PC-9 (cell line): ENCODE measurements at regions not wholly inside any gene's neighbourhood (a gene's known extent, or its start where the extent isn't known, plus 50 kb on each side); places are given as distances from the start of the nearest gene placed in this dataset.

ENCODE experiments used
- BruUV-seq: library from RNA; stranded (reverse); fragments of 400-500 nt; replicated peaks from 2 replicates; lab custom pipeline; 2021; lab: Mats Ljungman, UMichigan
- CTCF ChIA-PET: fragments of 300-600 bp; sonication (Branson Sonifier 250); formaldehyde crosslinking; loops from one replicate; lab custom pipeline; 2022; ENCODE audit warnings: antibody characterized with exemption; lab: Charles Lee
- POLR2A ChIA-PET: fragments of 300-600 bp; sonication (Branson Sonifier 250); formaldehyde crosslinking; loops from one replicate; lab custom pipeline; 2022; ENCODE audit warnings: antibody characterized with exemption; ENCODE audit not compliant: unreplicated experiment; lab: Charles Lee
- DNase-seq, 2 experiments: peaks; one replicate each; pipeline versions ENCODE4 v3.0.0 to v3.0.0-alpha.2; 2015 to 2022; ENCODE audit warnings: mixed read lengths in 1 of 2
- H2AFZ ChIP-seq: fragments of 200-600 bp; sonication (generic); 2 replicates; pipeline ENCODE4 v1.8.1; 2017; ENCODE audit warnings: antibody characterized with exemption
- H3F3A ChIP-seq: fragments of 200-600 bp; sonication (generic); 2 replicates; pipeline ENCODE4 v1.8.1; 2017; ENCODE audit warnings: antibody characterized with exemption, mild to moderate bottlenecking, low read depth; ENCODE audit not compliant: insufficient read depth
- H3K27ac ChIP-seq: fragments of 200-600 bp; sonication (generic); 2 replicates; pipeline ENCODE4 v1.6.1; 2016; ENCODE audit warnings: mixed run types
- H3K27me3 ChIP-seq: fragments of 200-600 bp; sonication (generic); 2 replicates; pipeline ENCODE4 v1.6.1; 2016; ENCODE audit warnings: low read depth, mixed run types; ENCODE audit not compliant: insufficient read depth
- H3K36me3 ChIP-seq: fragments of 200-600 bp; sonication (generic); 2 replicates; pipeline ENCODE4 v1.6.1; 2016; ENCODE audit warnings: low read depth, mixed run types
- H3K4me1 ChIP-seq: fragments of 200-600 bp; sonication (generic); replicated peaks from 2 replicates; pipeline ENCODE4 v1.6.1; 2016; ENCODE audit warnings: mixed run types; ENCODE audit not compliant: insufficient read depth
- H3K4me2 ChIP-seq: fragments of 200-600 bp; sonication (generic); 2 replicates; pipeline ENCODE4 v1.6.1; 2017; ENCODE audit warnings: mixed run types
- H3K4me3 ChIP-seq: fragments of 200-600 bp; sonication (generic); 2 replicates; pipeline ENCODE4 v1.6.1; 2016; ENCODE audit warnings: mixed run types
- H3K79me2 ChIP-seq: fragments of 200-600 bp; sonication (generic); 2 replicates; pipeline ENCODE4 v1.6.1; 2017; ENCODE audit warnings: low read depth, mixed run types
- H3K9me2 ChIP-seq: fragments of 200-600 bp; sonication (generic); 2 replicates; pipeline ENCODE4 v1.8.1; 2017; ENCODE audit warnings: mild to moderate bottlenecking; ENCODE audit not compliant: insufficient read depth
- H3K9me3 ChIP-seq: fragments of 200-600 bp; sonication (generic); 2 replicates; pipeline ENCODE4 v1.8.1; 2016; ENCODE audit warnings: low read depth; ENCODE audit not compliant: insufficient read depth
- H4K20me1 ChIP-seq: fragments of 200-600 bp; sonication (generic); 2 replicates; pipeline ENCODE4 v1.8.1; 2017; ENCODE audit not compliant: insufficient read depth
- EZH2 ChIP-seq: fragments of 200-600 bp; sonication (generic); IDR thresholded peaks from 2 replicates; pipeline ENCODE4 v1.8.0; 2017; ENCODE audit warnings: antibody characterized with exemption, low read depth
- intact Hi-C: fragments of 100-400 bp; cut with micrococcal nuclease; formaldehyde crosslinking; loops from one replicate; pipeline ENCODE4 v1.10.0; 2022; ENCODE audit not compliant: unreplicated experiment
- TF ChIP-seq, protein P1 (sequence below): fragments of 200-600 bp; sonication (generic); conservative IDR thresholded peaks from 2 replicates; pipeline ENCODE4 v1.6.1; 2017; ENCODE audit warnings: mixed run types, antibody characterized with exemption, mild to moderate bottlenecking, moderate library complexity

DNA sequence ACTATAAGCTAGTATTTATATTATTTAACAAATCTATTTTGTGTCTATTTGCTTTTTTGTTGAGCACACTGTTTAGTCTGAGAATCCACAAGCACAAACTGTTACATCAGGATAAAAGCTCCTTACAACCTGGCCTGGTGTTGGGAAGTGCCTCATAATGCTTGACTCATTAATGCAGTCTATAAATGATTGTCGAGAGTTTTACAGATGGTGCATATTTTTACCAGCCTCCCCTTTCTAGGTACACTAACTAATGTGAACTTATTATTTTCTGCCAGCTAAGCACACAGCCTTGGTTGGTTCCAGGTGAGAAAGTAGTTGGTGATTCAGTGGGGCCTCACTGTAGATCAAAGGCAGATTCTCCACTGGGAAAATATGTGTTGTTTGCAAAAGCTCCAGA, 151.0 kb upstream of the ADAMTS16 start:
- Histone ChIP-seq H3K9me3 (no peaks in the 10 kb centered on the region), H2AFZ (no peak overlapping the region), H3K9me2 (no peaks in the 10 kb centered on the region), H3K4me3 (no peak overlapping the region), H3K36me3 (no peaks in the 10 kb centered on the region), H3K27ac (no peak overlapping the region), H3F3A (no peaks in the 10 kb centered on the region), H3K27me3 (peaks cover 45% of the 10 kb centered on the region), H4K20me1 (peaks cover 4% of the 10 kb centered on the region; the same call in 1 of the 2 replicates), H3K4me1 (no peaks in the 10 kb centered on the region), H3K79me2 (no peaks in the 10 kb centered on the region), H3K4me2 (no peak overlapping the region)
- ChIA-PET POLR2A (no interaction called here), CTCF (no interaction called here)
- DNase-seq = no peak
- BruUV-seq = no TSS peak
- TF ChIP-seq, protein P1, sequence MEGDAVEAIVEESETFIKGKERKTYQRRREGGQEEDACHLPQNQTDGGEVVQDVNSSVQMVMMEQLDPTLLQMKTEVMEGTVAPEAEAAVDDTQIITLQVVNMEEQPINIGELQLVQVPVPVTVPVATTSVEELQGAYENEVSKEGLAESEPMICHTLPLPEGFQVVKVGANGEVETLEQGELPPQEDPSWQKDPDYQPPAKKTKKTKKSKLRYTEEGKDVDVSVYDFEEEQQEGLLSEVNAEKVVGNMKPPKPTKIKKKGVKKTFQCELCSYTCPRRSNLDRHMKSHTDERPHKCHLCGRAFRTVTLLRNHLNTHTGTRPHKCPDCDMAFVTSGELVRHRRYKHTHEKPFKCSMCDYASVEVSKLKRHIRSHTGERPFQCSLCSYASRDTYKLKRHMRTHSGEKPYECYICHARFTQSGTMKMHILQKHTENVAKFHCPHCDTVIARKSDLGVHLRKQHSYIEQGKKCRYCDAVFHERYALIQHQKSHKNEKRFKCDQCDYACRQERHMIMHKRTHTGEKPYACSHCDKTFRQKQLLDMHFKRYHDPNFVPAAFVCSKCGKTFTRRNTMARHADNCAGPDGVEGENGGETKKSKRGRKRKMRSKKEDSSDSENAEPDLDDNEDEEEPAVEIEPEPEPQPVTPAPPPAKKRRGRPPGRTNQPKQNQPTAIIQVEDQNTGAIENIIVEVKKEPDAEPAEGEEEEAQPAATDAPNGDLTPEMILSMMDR = no peak
- intact Hi-C loops = no loop called here

DNA sequence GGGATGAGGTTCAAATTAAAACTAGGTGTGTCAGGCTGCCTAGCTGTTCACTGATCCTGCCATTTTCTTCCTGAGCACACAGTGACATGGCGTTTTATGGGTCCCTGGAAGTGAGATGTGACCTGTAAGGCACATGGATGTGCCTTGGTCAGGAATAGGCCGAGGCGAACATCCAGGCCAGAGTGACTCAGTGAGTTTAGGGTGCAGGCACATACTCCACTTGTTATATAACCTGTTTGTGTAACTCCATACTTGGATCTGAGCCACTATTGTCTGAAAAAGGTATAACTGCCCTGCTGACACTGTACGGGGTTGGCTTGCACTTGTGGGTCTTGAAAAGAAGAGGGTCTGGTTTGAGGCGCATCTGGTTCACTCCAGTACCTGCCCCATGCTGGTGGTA, 150.1 kb upstream of the ADAMTS16 start:
- TF ChIP-seq, protein P1 = no peak
- no peak for TF ChIP-seq EZH2
- no peak for DNase-seq
- H3K27me3 ChIP-seq = peaks cover 38% of the 10 kb centered on the region
- BruUV-seq = no TSS peak
- no peaks in the 10 kb centered on the region for H3K36me3 ChIP-seq
- H2AFZ ChIP-seq = no peak overlapping the region
- H3K9me2 ChIP-seq = no peaks in the 10 kb centered on the region
- H3K4me2 ChIP-seq = no peak overlapping the region
- ChIA-PET CTCF (no interaction called here), POLR2A (interaction anchor here (0.6 kb wide), 1 partner anchor 231 kb away, joined by 4 read pairs; no protein-coding TSS in a partner anchor)
- H3K27ac ChIP-seq = no peak overlapping the region
- no peaks in the 10 kb centered on the region for H3F3A ChIP-seq
- H3K4me1 ChIP-seq = no peaks in the 10 kb centered on the region
- intact Hi-C loops = no loop called here
- H4K20me1 ChIP-seq = peaks cover 4% of the 10 kb centered on the region; the same call in 1 of the 2 replicates
- H3K9me3 ChIP-seq = no peaks in the 10 kb centered on the region
- H3K79me2 ChIP-seq = no peaks in the 10 kb centered on the region
- H3K4me3 ChIP-seq = no peak overlapping the region

DNA sequence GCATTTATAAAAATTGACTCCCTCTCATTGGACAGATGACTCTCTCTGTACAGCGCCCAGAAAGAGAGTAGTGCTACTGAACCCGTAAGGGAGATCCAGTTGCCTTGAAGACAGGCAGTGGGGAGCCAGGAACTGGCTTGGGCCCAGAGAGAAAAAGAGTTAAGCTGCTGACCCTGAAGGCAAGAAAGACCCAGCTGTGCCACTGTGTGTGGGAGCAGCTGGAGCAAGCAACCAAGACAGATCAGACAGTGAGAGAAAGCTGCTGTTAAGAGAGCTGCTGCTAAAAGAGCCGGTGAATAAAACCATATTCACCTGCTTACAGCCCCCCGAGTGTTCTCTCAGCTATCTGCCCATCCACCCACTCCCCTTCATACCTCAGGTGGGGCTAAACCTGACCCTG, 149.7 kb upstream of the ADAMTS16 start:
- ChIA-PET POLR2A (no interaction called here), CTCF (no interaction called here)
- peaks cover 4% of the 10 kb centered on the region; the same call in 1 of the 2 replicates for H4K20me1 ChIP-seq
- intact Hi-C loops = no loop called here
- no peak for TF ChIP-seq EZH2
- TF ChIP-seq, protein P1 = no peak
- no peaks in the 10 kb centered on the region for H3K4me1 ChIP-seq
- H3K4me3 ChIP-seq = no peak overlapping the region
- no peak for DNase-seq
- no peak overlapping the region for H3K4me2 ChIP-seq
- BruUV-seq = no TSS peak
- H3K27ac ChIP-seq = no peak overlapping the region
- no peak overlapping the region for H2AFZ ChIP-seq
- peaks cover 33% of the 10 kb centered on the region for H3K27me3 ChIP-seq
- no peaks in the 10 kb centered on the region for H3F3A ChIP-seq
- no peaks in the 10 kb centered on the region for H3K9me2 ChIP-seq
- no peaks in the 10 kb centered on the region for H3K79me2 ChIP-seq
- H3K36me3 ChIP-seq = no peaks in the 10 kb centered on the region
- no peaks in the 10 kb centered on the region for H3K9me3 ChIP-seq
